PFSK-1 (cell line): ENCODE measurements at regions not wholly inside any gene's neighbourhood (a gene's known extent, or its start where the extent isn't known, plus 50 kb on each side); places are given as distances from the start of the nearest gene placed in this dataset.

ENCODE experiments used
- POLR2AphosphoS5 ChIP-seq: IDR thresholded peaks from 2 replicates; pipeline ENCODE4 v1.6.1; 2012; ENCODE audit warnings: low read depth, mild to moderate bottlenecking, control low read depth, low read length, moderate library complexity
- REST ChIP-seq, 2 experiments: IDR thresholded peaks; 2 replicates each; pipeline versions ENCODE4 v1.6.1 to v1.8.0; 2011 to 2012; ENCODE audit warnings: low read depth in 2 of 2, low read length in 2 of 2, control low read depth in 1 of 2, inconsistent platforms in 1 of 2, mild to moderate bottlenecking in 1 of 2, moderate library complexity in 1 of 2; ENCODE audit not compliant: insufficient read depth in 1 of 2
- SIN3A ChIP-seq: IDR thresholded peaks from 2 replicates; pipeline ENCODE4 v1.6.1; 2012; ENCODE audit warnings: mild to moderate bottlenecking, low read length, moderate library complexity, borderline replicate concordance; ENCODE audit not compliant: insufficient read depth
- TAF1 ChIP-seq: IDR thresholded peaks from 2 replicates; pipeline ENCODE4 v1.6.1; 2012; ENCODE audit warnings: low read length, control low read depth, borderline replicate concordance; ENCODE audit not compliant: insufficient read depth

GRCh38 chr2:144326825-144327224 lies 193.1 kb downstream of the ZEB2 start:
- TF ChIP-seq SIN3A (no peak), POLR2AphosphoS5 (no peak), TAF1 (no peak), REST (IDR thresholded peaks at IDR 0.05; ENCODE audit: insufficient read depth in 1 of 2, low read depth in 2 of 2, low read length in 2 of 2) (no peak)
